GM23338 (cell line): ENCODE measurements at regions not wholly inside any gene's neighbourhood (a gene's known extent, or its start where the extent isn't known, plus 50 kb on each side); places are given as distances from the start of the nearest gene placed in this dataset.

Experiments
- ATAC-seq: fragments of 200-7000 bp; cut with Tn5 transposase; 3 replicates; pipeline ENCODE4 v1.9.1; 2020
- DNase-seq: peaks from one replicate; pipeline ENCODE4 v3.0.0-alpha.2; 2015; ENCODE audit warnings: low spot score
- H2AFZ ChIP-seq: fragments of 200-600 bp; sonication (generic); 2 replicates; pipeline ENCODE4 v1.8.0; 2016; ENCODE audit warnings: antibody characterized with exemption, mild to moderate bottlenecking, moderate library complexity
- H3F3A ChIP-seq: fragments of 200-600 bp; sonication (generic); replicated peaks from 2 replicates; pipeline ENCODE4 v1.8.0; 2017; ENCODE audit warnings: antibody characterized with exemption, mixed run types, low read depth
- H3K27ac ChIP-seq: fragments of 200-600 bp; sonication (generic); 2 replicates; pipeline ENCODE4 v1.6.1; 2016; ENCODE audit warnings: low read depth
- H3K27me3 ChIP-seq: fragments of 200-600 bp; sonication (generic); 2 replicates; pipeline ENCODE4 v1.8.0; 2016; ENCODE audit warnings: mild to moderate bottlenecking, mixed run types, moderate library complexity; ENCODE audit not compliant: insufficient read depth
- H3K36me3 ChIP-seq: fragments of 200-600 bp; sonication (generic); 2 replicates; pipeline ENCODE4 v1.8.0; 2016; ENCODE audit warnings: mild to moderate bottlenecking; ENCODE audit not compliant: insufficient read depth
- H3K4me1 ChIP-seq: fragments of 200-600 bp; sonication (generic); 2 replicates; pipeline ENCODE4 v1.8.0; 2016; ENCODE audit warnings: mild to moderate bottlenecking, moderate library complexity; ENCODE audit not compliant: insufficient read depth
- H3K4me2 ChIP-seq: fragments of 200-600 bp; sonication (generic); 2 replicates; pipeline ENCODE4 v1.7.1; 2017; ENCODE audit warnings: mixed run types
- H3K4me3 ChIP-seq: fragments of 200-600 bp; sonication (generic); 2 replicates; pipeline ENCODE4 v1.6.1; 2016; ENCODE audit warnings: mixed run types
- H3K79me2 ChIP-seq: fragments of 200-600 bp; sonication (generic); replicated peaks from 2 replicates; pipeline ENCODE4 v1.8.0; 2017; ENCODE audit warnings: mild to moderate bottlenecking; ENCODE audit not compliant: insufficient read depth
- H3K9me2 ChIP-seq: fragments of 200-600 bp; sonication (generic); 2 replicates; pipeline ENCODE4 v1.8.0; 2017; ENCODE audit not compliant: insufficient read depth
- H4K20me1 ChIP-seq: fragments of 200-600 bp; sonication (generic); replicated peaks from 2 replicates; pipeline ENCODE4 v1.8.0; 2017; ENCODE audit warnings: mild to moderate bottlenecking; ENCODE audit not compliant: insufficient read depth
- H3K27ac Mint-ChIP-seq: 2 replicates; pipeline ENCODE4 v1.8.0; 2020; ENCODE audit warnings: inconsistent platforms, mild to moderate bottlenecking, moderate library complexity, mixed read lengths
- H3K27me3 Mint-ChIP-seq: 3 replicates; pipeline ENCODE4 v1.8.0; 2022; ENCODE audit warnings: low read depth, mild to moderate bottlenecking, moderate library complexity, mixed read lengths, inconsistent platforms; ENCODE audit not compliant: insufficient read depth, poor library complexity
- H3K36me3 Mint-ChIP-seq: 3 replicates; pipeline ENCODE4 v1.8.0; 2021; ENCODE audit warnings: low read depth, mild to moderate bottlenecking, inconsistent platforms, moderate library complexity, mixed read lengths
- H3K4me1 Mint-ChIP-seq: 3 replicates; pipeline ENCODE4 v1.8.0; 2020; ENCODE audit warnings: mild to moderate bottlenecking, inconsistent platforms, mixed read lengths
- H3K4me3 Mint-ChIP-seq: 3 replicates; pipeline ENCODE4 v1.8.0; 2021; ENCODE audit warnings: moderate library complexity, mild to moderate bottlenecking, inconsistent platforms, mixed read lengths
- H3K9me3 Mint-ChIP-seq: 3 replicates; pipeline ENCODE4 v1.8.0; 2020; ENCODE audit warnings: moderate library complexity, mild to moderate bottlenecking, inconsistent platforms, mixed read lengths
- EZH2 ChIP-seq: fragments of 200-600 bp; sonication (generic); IDR thresholded peaks from one replicate; pipeline ENCODE4 v1.8.0; 2017; ENCODE audit warnings: antibody characterized with exemption, mild to moderate bottlenecking, low read depth; ENCODE audit not compliant: unreplicated experiment
- JUNB ChIP-seq: IDR thresholded peaks from one replicate; pipeline ENCODE4 v1.6.1; 2016; ENCODE audit warnings: antibody characterized with exemption; ENCODE audit not compliant: unreplicated experiment
- NANOG ChIP-seq: IDR thresholded peaks from 2 replicates; pipeline ENCODE4 v1.6.1; 2016; ENCODE audit warnings: antibody characterized with exemption, borderline replicate concordance
- ZNF114 ChIP-seq: fragments of 250-450 bp; sonication (Bioruptor Pico); IDR thresholded peaks from 2 replicates; pipeline ENCODE4 v1.5.0; 2020; ENCODE audit warnings: mild to moderate bottlenecking, moderate library complexity
- TF ChIP-seq, protein P1 (sequence below): fragments of 250-450 bp; sonication (Bioruptor Pico); IDR thresholded peaks from 2 replicates; pipeline ENCODE4 v1.5.0; 2020; ENCODE audit warnings: mild to moderate bottlenecking, moderate library complexity
- TF ChIP-seq, protein P2 (sequence below), 2 experiments: fragments of 200-600 bp in 1 of 2; sonication (generic) in 1 of 2; conservative IDR thresholded peaks; 2 replicates each; pipeline versions ENCODE4 v1.5.1 to v1.6.1; 2016 to 2017; ENCODE audit warnings: antibody characterized with exemption in 2 of 2, low read depth in 2 of 2, mild to moderate bottlenecking in 2 of 2, moderate library complexity in 1 of 2

DNA sequence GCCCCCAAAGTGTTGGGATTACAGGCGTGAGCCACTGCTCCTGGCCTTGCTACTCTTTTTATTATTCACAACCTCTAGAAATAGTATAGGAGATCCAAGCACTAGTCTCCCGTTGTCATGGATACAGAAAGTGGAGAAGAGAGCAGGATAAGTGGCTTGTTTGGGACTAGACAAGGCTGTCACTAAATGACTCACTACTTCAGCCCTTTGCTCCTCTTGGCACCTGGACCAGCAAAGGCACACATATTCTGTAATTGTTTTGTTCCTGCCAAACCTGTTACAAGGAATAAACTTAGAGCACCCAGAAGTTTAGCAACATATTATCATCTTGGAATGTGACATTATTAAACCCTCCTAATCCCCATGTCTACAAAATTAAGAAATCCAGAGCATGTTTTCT is 427.2 kb upstream of the THBS1 start (continued):
- TF ChIP-seq, protein P1, sequence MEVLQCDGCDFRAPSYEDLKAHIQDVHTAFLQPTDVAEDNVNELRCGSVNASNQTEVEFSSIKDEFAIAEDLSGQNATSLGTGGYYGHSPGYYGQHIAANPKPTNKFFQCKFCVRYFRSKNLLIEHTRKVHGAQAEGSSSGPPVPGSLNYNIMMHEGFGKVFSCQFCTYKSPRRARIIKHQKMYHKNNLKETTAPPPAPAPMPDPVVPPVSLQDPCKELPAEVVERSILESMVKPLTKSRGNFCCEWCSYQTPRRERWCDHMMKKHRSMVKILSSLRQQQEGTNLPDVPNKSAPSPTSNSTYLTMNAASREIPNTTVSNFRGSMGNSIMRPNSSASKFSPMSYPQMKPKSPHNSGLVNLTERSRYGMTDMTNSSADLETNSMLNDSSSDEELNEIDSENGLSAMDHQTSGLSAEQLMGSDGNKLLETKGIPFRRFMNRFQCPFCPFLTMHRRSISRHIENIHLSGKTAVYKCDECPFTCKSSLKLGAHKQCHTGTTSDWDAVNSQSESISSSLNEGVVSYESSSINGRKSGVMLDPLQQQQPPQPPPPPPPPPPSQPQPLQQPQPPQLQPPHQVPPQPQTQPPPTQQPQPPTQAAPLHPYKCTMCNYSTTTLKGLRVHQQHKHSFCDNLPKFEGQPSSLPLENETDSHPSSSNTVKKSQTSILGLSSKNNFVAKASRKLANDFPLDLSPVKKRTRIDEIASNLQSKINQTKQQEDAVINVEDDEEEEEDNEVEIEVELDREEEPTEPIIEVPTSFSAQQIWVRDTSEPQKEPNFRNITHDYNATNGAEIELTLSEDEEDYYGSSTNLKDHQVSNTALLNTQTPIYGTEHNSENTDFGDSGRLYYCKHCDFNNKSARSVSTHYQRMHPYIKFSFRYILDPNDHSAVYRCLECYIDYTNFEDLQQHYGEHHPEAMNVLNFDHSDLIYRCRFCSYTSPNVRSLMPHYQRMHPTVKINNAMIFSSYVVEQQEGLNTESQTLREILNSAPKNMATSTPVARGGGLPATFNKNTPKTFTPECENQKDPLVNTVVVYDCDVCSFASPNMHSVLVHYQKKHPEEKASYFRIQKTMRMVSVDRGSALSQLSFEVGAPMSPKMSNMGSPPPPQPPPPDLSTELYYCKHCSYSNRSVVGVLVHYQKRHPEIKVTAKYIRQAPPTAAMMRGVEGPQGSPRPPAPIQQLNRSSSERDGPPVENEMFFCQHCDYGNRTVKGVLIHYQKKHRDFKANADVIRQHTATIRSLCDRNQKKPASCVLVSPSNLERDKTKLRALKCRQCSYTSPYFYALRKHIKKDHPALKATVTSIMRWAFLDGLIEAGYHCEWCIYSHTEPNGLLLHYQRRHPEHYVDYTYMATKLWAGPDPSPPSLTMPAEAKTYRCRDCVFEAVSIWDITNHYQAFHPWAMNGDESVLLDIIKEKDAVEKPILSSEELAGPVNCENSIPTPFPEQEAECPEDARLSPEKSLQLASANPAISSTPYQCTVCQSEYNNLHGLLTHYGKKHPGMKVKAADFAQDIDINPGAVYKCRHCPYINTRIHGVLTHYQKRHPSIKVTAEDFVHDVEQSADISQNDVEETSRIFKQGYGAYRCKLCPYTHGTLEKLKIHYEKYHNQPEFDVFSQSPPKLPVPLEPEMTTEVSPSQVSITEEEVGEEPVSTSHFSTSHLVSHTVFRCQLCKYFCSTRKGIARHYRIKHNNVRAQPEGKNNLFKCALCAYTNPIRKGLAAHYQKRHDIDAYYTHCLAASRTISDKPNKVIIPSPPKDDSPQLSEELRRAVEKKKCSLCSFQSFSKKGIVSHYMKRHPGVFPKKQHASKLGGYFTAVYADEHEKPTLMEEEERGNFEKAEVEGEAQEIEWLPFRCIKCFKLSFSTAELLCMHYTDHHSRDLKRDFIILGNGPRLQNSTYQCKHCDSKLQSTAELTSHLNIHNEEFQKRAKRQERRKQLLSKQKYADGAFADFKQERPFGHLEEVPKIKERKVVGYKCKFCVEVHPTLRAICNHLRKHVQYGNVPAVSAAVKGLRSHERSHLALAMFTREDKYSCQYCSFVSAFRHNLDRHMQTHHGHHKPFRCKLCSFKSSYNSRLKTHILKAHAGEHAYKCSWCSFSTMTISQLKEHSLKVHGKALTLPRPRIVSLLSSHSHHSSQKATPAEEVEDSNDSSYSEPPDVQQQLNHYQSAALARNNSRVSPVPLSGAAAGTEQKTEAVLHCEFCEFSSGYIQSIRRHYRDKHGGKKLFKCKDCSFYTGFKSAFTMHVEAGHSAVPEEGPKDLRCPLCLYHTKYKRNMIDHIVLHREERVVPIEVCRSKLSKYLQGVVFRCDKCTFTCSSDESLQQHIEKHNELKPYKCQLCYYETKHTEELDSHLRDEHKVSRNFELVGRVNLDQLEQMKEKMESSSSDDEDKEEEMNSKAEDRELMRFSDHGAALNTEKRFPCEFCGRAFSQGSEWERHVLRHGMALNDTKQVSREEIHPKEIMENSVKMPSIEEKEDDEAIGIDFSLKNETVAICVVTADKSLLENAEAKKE (CRISPR knock-in tag) = no peak
- TF ChIP-seq ZNF114 (no peak), NANOG (no peak), EZH2 (no peak), JUNB (no peak)

DNA sequence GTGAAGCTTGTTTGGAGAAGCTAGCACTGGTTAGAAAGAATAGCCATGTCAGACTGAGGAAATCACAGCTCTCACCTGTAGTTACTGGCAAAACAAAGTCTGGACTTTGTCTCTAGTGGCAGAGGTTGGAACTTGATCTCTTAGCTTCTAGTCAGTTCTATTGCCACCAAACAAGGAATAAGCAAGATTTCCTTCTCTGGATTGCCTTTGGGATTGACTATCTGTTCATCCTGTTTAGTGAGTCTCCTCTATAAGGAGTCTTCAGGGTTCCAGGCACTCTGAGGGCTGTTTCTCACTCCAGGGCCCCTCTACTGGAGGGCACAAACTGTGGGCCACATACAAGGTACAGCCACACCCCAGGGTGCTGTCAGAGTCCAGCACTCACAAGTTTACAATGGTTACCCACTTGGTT is 426.6 kb upstream of the THBS1 start:
- H3K79me2 ChIP-seq = no peaks in the 10 kb centered on the region
- Mint-ChIP-seq H3K9me3 (no peaks in the 10 kb centered on the region), H3K36me3 (no peaks in the 10 kb centered on the region), H3K27me3 (no peaks in the 10 kb centered on the region), H3K4me1 (peaks cover 18% of the 10 kb centered on the region), H3K27ac (no peak overlapping the region), H3K4me3 (no peak overlapping the region)
- H3K4me2 ChIP-seq = no peak overlapping the region
- no peak overlapping the region for H3K4me3 ChIP-seq
- H3K4me1 ChIP-seq = no peaks in the 10 kb centered on the region
- no peak overlapping the region for H2AFZ ChIP-seq
- H3K27ac ChIP-seq = no peak overlapping the region
- no peaks in the 10 kb centered on the region for H3F3A ChIP-seq
- peak; percentile 40 for ATAC-seq
- peak; percentile 28 for DNase-seq
- no peaks in the 10 kb centered on the region for H3K27me3 ChIP-seq
- TF ChIP-seq, protein P2, sequence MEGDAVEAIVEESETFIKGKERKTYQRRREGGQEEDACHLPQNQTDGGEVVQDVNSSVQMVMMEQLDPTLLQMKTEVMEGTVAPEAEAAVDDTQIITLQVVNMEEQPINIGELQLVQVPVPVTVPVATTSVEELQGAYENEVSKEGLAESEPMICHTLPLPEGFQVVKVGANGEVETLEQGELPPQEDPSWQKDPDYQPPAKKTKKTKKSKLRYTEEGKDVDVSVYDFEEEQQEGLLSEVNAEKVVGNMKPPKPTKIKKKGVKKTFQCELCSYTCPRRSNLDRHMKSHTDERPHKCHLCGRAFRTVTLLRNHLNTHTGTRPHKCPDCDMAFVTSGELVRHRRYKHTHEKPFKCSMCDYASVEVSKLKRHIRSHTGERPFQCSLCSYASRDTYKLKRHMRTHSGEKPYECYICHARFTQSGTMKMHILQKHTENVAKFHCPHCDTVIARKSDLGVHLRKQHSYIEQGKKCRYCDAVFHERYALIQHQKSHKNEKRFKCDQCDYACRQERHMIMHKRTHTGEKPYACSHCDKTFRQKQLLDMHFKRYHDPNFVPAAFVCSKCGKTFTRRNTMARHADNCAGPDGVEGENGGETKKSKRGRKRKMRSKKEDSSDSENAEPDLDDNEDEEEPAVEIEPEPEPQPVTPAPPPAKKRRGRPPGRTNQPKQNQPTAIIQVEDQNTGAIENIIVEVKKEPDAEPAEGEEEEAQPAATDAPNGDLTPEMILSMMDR (conservative IDR thresholded peaks at IDR 0.05; ENCODE audit: low read depth in 2 of 2) = peak in 1 of 2 experiments; percentile 32; a peak in 2 of 4 replicates
- TF ChIP-seq ZNF114 = no peak
- no peaks in the 10 kb centered on the region; the same call in 1 of the 2 replicates for H3K9me2 ChIP-seq
- H4K20me1 ChIP-seq = no peaks in the 10 kb centered on the region
- H3K36me3 ChIP-seq = no peaks in the 10 kb centered on the region
